ENCODE measurements at regions not wholly inside any gene's neighbourhood (a gene's known extent, or its start where the extent isn't known, plus 50 kb on each side); places are given as distances from the start of the nearest gene placed in this dataset.

DNA sequence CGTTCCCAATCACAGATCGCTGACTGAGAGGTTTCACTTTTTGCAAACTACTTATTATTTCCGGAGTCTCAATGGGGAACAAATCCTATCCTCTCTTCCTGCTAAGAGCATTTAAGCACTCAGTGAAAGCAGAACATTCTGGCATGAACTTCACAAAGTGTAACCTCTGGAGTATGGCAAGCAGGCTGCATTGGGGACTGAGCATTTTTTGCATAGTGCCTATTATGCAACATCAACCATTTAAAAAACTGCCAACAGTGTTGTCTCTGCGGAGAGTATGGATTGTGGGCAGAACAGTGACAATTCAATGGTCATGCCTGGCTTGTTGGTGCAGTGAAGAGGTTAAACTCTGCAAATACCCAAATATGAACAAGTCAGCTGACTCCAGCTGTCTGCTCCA, 484.6 kb downstream of the OLFM4 start:
- TF ChIP-seq, protein P1, sequence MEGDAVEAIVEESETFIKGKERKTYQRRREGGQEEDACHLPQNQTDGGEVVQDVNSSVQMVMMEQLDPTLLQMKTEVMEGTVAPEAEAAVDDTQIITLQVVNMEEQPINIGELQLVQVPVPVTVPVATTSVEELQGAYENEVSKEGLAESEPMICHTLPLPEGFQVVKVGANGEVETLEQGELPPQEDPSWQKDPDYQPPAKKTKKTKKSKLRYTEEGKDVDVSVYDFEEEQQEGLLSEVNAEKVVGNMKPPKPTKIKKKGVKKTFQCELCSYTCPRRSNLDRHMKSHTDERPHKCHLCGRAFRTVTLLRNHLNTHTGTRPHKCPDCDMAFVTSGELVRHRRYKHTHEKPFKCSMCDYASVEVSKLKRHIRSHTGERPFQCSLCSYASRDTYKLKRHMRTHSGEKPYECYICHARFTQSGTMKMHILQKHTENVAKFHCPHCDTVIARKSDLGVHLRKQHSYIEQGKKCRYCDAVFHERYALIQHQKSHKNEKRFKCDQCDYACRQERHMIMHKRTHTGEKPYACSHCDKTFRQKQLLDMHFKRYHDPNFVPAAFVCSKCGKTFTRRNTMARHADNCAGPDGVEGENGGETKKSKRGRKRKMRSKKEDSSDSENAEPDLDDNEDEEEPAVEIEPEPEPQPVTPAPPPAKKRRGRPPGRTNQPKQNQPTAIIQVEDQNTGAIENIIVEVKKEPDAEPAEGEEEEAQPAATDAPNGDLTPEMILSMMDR (IDR thresholded peaks at IDR 0.05): no peak
- TF ChIP-seq POLR2A (IDR thresholded peaks at IDR 0.05): no peak
